Keratinocyte (primary cell): ENCODE measurements at regions not wholly inside any gene's neighbourhood (a gene's known extent, or its start where the extent isn't known, plus 50 kb on each side); places are given as distances from the start of the nearest gene placed in this dataset.

Experiments used
- DNase-seq: peaks from one replicate; pipeline ENCODE4 v3.0.0-alpha.2; 2011; ENCODE audit warnings: low read depth, missing footprints, low spot score
- FAIRE-seq: peaks from 2 replicates; lab custom pipeline; 2011; peaks lifted over from hg19 to GRCh38; lab: Jason Lieb, UNC
- H2AFZ ChIP-seq: 2 replicates; pipeline ENCODE4 v1.6.0; 2012; ENCODE audit warnings: low read length, control low read depth, inconsistent platforms; ENCODE audit not compliant: control insufficient read depth
- H3K27ac ChIP-seq: 2 replicates; pipeline ENCODE4 v1.5.1; 2011; ENCODE audit warnings: low read length; ENCODE audit not compliant: control insufficient read depth, insufficient read depth
- H3K27me3 ChIP-seq: 3 replicates; pipeline ENCODE4 v1.6.0; 2011; ENCODE audit warnings: low read length; ENCODE audit not compliant: control insufficient read depth, insufficient read depth; ENCODE audit errors: extremely low read depth
- H3K36me3 ChIP-seq, 2 experiments: 2 replicates in 1 of 2; 3 replicates in 1 of 2; pipeline ENCODE4 v1.5.1; 2011; ENCODE audit warnings: low read length in 2 of 2, mild to moderate bottlenecking in 1 of 2; ENCODE audit not compliant: control insufficient read depth in 2 of 2, insufficient read depth in 2 of 2; ENCODE audit errors: extremely low read depth in 1 of 2
- H3K4me1 ChIP-seq: 3 replicates; pipeline ENCODE4 v1.5.1; 2011; ENCODE audit warnings: low read length; ENCODE audit not compliant: control insufficient read depth, insufficient read depth; ENCODE audit errors: extremely low read depth
- H3K4me2 ChIP-seq: 3 replicates; pipeline ENCODE4 v1.6.0; 2011; ENCODE audit warnings: low read depth, low read length; ENCODE audit not compliant: control insufficient read depth, insufficient read depth; ENCODE audit errors: extremely low read depth
- H3K4me3 ChIP-seq, 3 experiments: fragments of 200-600 bp in 1 of 3; sonication (generic) in 1 of 3; 2 replicates in 2 of 3; 3 replicates in 1 of 3; pipeline ENCODE4 v1.5.1; 2011 to 2016; ENCODE audit warnings: low read length in 3 of 3, mild to moderate bottlenecking in 3 of 3, control low read depth in 2 of 3, inconsistent platforms in 1 of 3, low read depth in 1 of 3, mixed read lengths in 1 of 3, mixed run types in 1 of 3, moderate library complexity in 1 of 3; ENCODE audit not compliant: control insufficient read depth in 2 of 3, insufficient read depth in 2 of 3; ENCODE audit errors: extremely low read depth in 1 of 3
- H3K79me2 ChIP-seq: 2 replicates; pipeline ENCODE4 v1.6.0; 2012; ENCODE audit warnings: low read length; ENCODE audit not compliant: control insufficient read depth, insufficient read depth
- H3K9ac ChIP-seq: 3 replicates; pipeline ENCODE4 v1.6.0; 2011; ENCODE audit warnings: low read length; ENCODE audit not compliant: control insufficient read depth, insufficient read depth; ENCODE audit errors: extremely low read depth
- H3K9me1 ChIP-seq: 3 replicates; pipeline ENCODE4 v1.6.0; 2011; ENCODE audit warnings: low read length; ENCODE audit not compliant: control insufficient read depth, insufficient read depth; ENCODE audit errors: extremely low read depth
- H3K9me3 ChIP-seq: 2 replicates; pipeline ENCODE4 v1.5.1; 2012; ENCODE audit warnings: low read depth, low read length; ENCODE audit not compliant: control insufficient read depth
- H4K20me1 ChIP-seq: 3 replicates; pipeline ENCODE4 v1.6.0; 2011; ENCODE audit warnings: low read length; ENCODE audit not compliant: control insufficient read depth, insufficient read depth; ENCODE audit errors: extremely low read depth
- CTCF ChIP-seq, 3 experiments: IDR thresholded peaks in 1 of 3; conservative IDR thresholded peaks in 1 of 3; optimal IDR thresholded peaks in 1 of 3; 2 replicates in 2 of 3; 3 replicates in 1 of 3; pipeline versions ENCODE3 to v1.5.1; 2011; ENCODE audit warnings: low read length in 3 of 3, mild to moderate bottlenecking in 3 of 3, moderate library complexity in 2 of 3, control low read depth in 1 of 3, inconsistent platforms in 1 of 3; ENCODE audit not compliant: insufficient read depth in 2 of 3; ENCODE audit errors: extremely low read depth in 1 of 3
- EZH2 ChIP-seq: IDR thresholded peaks from one replicate; pipeline ENCODE4 v1.6.1; 2012; ENCODE audit warnings: inconsistent platforms, mild to moderate bottlenecking, low read length, moderate library complexity
- dilution Hi-C: fragments of 300-500 bp; cut with MboI; formaldehyde crosslinking; loops from one replicate; pipeline ENCODE4 v1.7.0; 2020; ENCODE audit warnings: low sequenced_read_pairs; ENCODE audit not compliant: extremely low pct_ligation_motif_present

- no peak for TF ChIP-seq EZH2
- no peak for TF ChIP-seq CTCF (optimal IDR thresholded peaks at IDR 0.05 in 1 of 3, IDR thresholded peaks at IDR 0.05 in 1 of 3, conservative IDR thresholded peaks at IDR 0.05 in 1 of 3; ENCODE audit: extremely low read depth in 1 of 3, insufficient read depth in 2 of 3, low read length in 3 of 3)
- H3K4me1 ChIP-seq = no peaks in the 10 kb centered on the region
- no peaks in the 10 kb centered on the region for H3K36me3 ChIP-seq
- H3K27me3 ChIP-seq = no peaks in the 10 kb centered on the region
- no peaks in the 10 kb centered on the region for H3K79me2 ChIP-seq
- H3K4me2 ChIP-seq = no peak overlapping the region
- H4K20me1 ChIP-seq = no peaks in the 10 kb centered on the region
- H2AFZ ChIP-seq = no peak overlapping the region
- no peak for FAIRE-seq
- H3K9me3 ChIP-seq = no peaks in the 10 kb centered on the region
- H3K4me3 ChIP-seq = no peak overlapping the region
- H3K9ac ChIP-seq = no peak overlapping the region
- DNase-seq = no peak
- no peaks in the 10 kb centered on the region for H3K9me1 ChIP-seq
- no peak overlapping the region for H3K27ac ChIP-seq
- dilution Hi-C loops = no loop called here
Measured at GRCh38 chr2:58918141-58918540, 677.0 kb upstream of the FANCL start.

- TF ChIP-seq EZH2 (no peak), CTCF (optimal IDR thresholded peaks at IDR 0.05 in 1 of 3, IDR thresholded peaks at IDR 0.05 in 1 of 3, conservative IDR thresholded peaks at IDR 0.05 in 1 of 3; ENCODE audit: extremely low read depth in 1 of 3, insufficient read depth in 2 of 3, low read length in 3 of 3) (no peak)
- FAIRE-seq (no peak), DNase-seq (no peak)
- H4K20me1 ChIP-seq = no peaks in the 10 kb centered on the region
- no peak overlapping the region for H3K4me3 ChIP-seq
- H2AFZ ChIP-seq = no peak overlapping the region
- H3K4me2 ChIP-seq = no peak overlapping the region
- H3K79me2 ChIP-seq = no peaks in the 10 kb centered on the region
- H3K9me1 ChIP-seq = no peaks in the 10 kb centered on the region
- no peaks in the 10 kb centered on the region for H3K4me1 ChIP-seq
- no peak overlapping the region for H3K27ac ChIP-seq
- H3K9ac ChIP-seq = no peak overlapping the region
- H3K27me3 ChIP-seq = no peaks in the 10 kb centered on the region
- no peaks in the 10 kb centered on the region for H3K36me3 ChIP-seq
- dilution Hi-C loops = no loop called here
- no peaks in the 10 kb centered on the region for H3K9me3 ChIP-seq
Measured at GRCh38 chr2:58917596-58917995, 676.5 kb upstream of the FANCL start.
